HL-60 (cell line): ENCODE measurements at regions not wholly inside any gene's neighbourhood (a gene's known extent, or its start where the extent isn't known, plus 50 kb on each side); places are given as distances from the start of the nearest gene placed in this dataset.

Experiments
- DNase-seq, 2 experiments: peaks; one replicate each; pipeline ENCODE4 v3.0.0-alpha.2; 2010 to 2020; ENCODE audit warnings: low read depth in 1 of 2, low spot score in 1 of 2
- H3K27ac ChIP-seq: fragments of 250-450 bp; sonication (Bioruptor Pico); replicated peaks from 2 replicates; pipeline ENCODE4 v1.5.1; 2020; ENCODE audit warnings: mild to moderate bottlenecking, moderate library complexity
- H3K27me3 ChIP-seq: fragments of 250-450 bp; sonication (Bioruptor Pico); 2 replicates; pipeline ENCODE4 v1.5.1; 2021; ENCODE audit warnings: mild to moderate bottlenecking, moderate library complexity; ENCODE audit not compliant: insufficient read depth, poor library complexity, severe bottlenecking
- H3K4me3 ChIP-seq: replicated peaks from 2 replicates; pipeline ENCODE4 v1.5.1; 2011; ENCODE audit warnings: mild to moderate bottlenecking, control low read depth, low read length; ENCODE audit not compliant: insufficient read depth
- CTCF ChIP-seq: IDR thresholded peaks from one replicate; pipeline ENCODE4 v1.5.1; 2011; ENCODE audit warnings: low read length, control low read depth, inconsistent platforms; ENCODE audit not compliant: insufficient read depth
- GABPA ChIP-seq: IDR thresholded peaks from 2 replicates; pipeline ENCODE4 v1.6.1; 2012; ENCODE audit warnings: low read depth
- POLR2AphosphoS5 ChIP-seq: IDR thresholded peaks from 2 replicates; pipeline ENCODE4 v1.6.1; 2012; ENCODE audit warnings: low read depth
- REST ChIP-seq: IDR thresholded peaks from 2 replicates; pipeline ENCODE4 v1.6.1; 2012; ENCODE audit warnings: low read depth; ENCODE audit not compliant: insufficient replicate concordance
- SPI1 ChIP-seq: IDR thresholded peaks from 2 replicates; pipeline ENCODE4 v1.6.1; 2012; ENCODE audit warnings: low read depth, mild to moderate bottlenecking, borderline replicate concordance

GRCh38 chr6:105819745-105820144 is 266.4 kb upstream of the PRDM1 start:
- no peaks in the 10 kb centered on the region for H3K27me3 ChIP-seq
- TF ChIP-seq REST = no peak
- no peak for TF ChIP-seq CTCF
- TF ChIP-seq GABPA = no peak
- TF ChIP-seq POLR2AphosphoS5 = no peak
- TF ChIP-seq SPI1 = no peak
- H3K4me3 ChIP-seq = no peak overlapping the region
- DNase-seq = no peak
- H3K27ac ChIP-seq = no peak overlapping the region

- H3K27me3 ChIP-seq = no peaks in the 10 kb centered on the region
- no peak overlapping the region for H3K27ac ChIP-seq
- H3K4me3 ChIP-seq = no peak overlapping the region
- TF ChIP-seq GABPA = no peak
- no peak for TF ChIP-seq SPI1
- no peak for TF ChIP-seq POLR2AphosphoS5
- no peak for DNase-seq
Observed at GRCh38 chr6:105818505-105818904, 267.6 kb upstream of the PRDM1 start.

GRCh38 chr6:105817961-105818360 is 268.2 kb upstream of the PRDM1 start:
- no peak for DNase-seq
- Histone ChIP-seq H3K27ac (no peak overlapping the region), H3K4me3 (no peak overlapping the region), H3K27me3 (no peaks in the 10 kb centered on the region)
- TF ChIP-seq SPI1 (no peak), REST (no peak), POLR2AphosphoS5 (no peak), GABPA (no peak), CTCF (no peak)

- DNase-seq = no peak
- H3K27me3 ChIP-seq = no peaks in the 10 kb centered on the region
- TF ChIP-seq CTCF = no peak
- no peak for TF ChIP-seq SPI1
- TF ChIP-seq POLR2AphosphoS5 = no peak
- no peak for TF ChIP-seq GABPA
- TF ChIP-seq REST = no peak
- no peak overlapping the region for H3K4me3 ChIP-seq
- H3K27ac ChIP-seq = no peak overlapping the region
Observed at GRCh38 chr6:105817370-105817769, 268.8 kb upstream of the PRDM1 start.
